Gastroesophageal sphincter (tissue), 3 donors: ENCODE measurements at regions not wholly inside any gene's neighbourhood (a gene's known extent, or its start where the extent isn't known, plus 50 kb on each side); places are given as distances from the start of the nearest gene placed in this dataset.

Experiments used
- POLR2A ChIP-seq, 2 donors: fragments of 450-650 bp; IDR thresholded peaks; one replicate each; pipeline ENCODE4 v1.6.1; 2017; ENCODE audit warnings: antibody characterized with exemption in 2 of 2, mild to moderate bottlenecking in 2 of 2, moderate library complexity in 1 of 2
- TF ChIP-seq, protein P1 (sequence below), 4 experiments: fragments of 200-600 bp in 2 of 4; fragments of 450-650 bp in 2 of 4; sonication (generic) in 1 of 4; IDR thresholded peaks; one replicate each; pipeline ENCODE4 v1.5.1; 2017 to 2019; ENCODE audit warnings: antibody characterized with exemption in 4 of 4, mild to moderate bottlenecking in 2 of 4, moderate library complexity in 2 of 4

GRCh38 chr13:72541674-72542073 lies 185.8 kb downstream of the MZT1 start:
- TF ChIP-seq POLR2A (IDR thresholded peaks at IDR 0.05), result no peak
- TF ChIP-seq, protein P1, sequence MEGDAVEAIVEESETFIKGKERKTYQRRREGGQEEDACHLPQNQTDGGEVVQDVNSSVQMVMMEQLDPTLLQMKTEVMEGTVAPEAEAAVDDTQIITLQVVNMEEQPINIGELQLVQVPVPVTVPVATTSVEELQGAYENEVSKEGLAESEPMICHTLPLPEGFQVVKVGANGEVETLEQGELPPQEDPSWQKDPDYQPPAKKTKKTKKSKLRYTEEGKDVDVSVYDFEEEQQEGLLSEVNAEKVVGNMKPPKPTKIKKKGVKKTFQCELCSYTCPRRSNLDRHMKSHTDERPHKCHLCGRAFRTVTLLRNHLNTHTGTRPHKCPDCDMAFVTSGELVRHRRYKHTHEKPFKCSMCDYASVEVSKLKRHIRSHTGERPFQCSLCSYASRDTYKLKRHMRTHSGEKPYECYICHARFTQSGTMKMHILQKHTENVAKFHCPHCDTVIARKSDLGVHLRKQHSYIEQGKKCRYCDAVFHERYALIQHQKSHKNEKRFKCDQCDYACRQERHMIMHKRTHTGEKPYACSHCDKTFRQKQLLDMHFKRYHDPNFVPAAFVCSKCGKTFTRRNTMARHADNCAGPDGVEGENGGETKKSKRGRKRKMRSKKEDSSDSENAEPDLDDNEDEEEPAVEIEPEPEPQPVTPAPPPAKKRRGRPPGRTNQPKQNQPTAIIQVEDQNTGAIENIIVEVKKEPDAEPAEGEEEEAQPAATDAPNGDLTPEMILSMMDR (IDR thresholded peaks at IDR 0.05), result no peak
